Mesodermal cell (in vitro differentiated cells): ENCODE measurements at regions not wholly inside any gene's neighbourhood (a gene's known extent, or its start where the extent isn't known, plus 50 kb on each side); places are given as distances from the start of the nearest gene placed in this dataset.

ENCODE experiments used
- H3K27ac ChIP-seq: 2 replicates; pipeline ENCODE4 v1.7.0; 2013; ENCODE audit warnings: mild to moderate bottlenecking, low read depth, low read length, moderate library complexity; ENCODE audit not compliant: severe bottlenecking
- H3K36me3 ChIP-seq: 2 replicates; pipeline ENCODE4 v1.7.1; 2013; ENCODE audit warnings: mild to moderate bottlenecking, low read length, moderate library complexity; ENCODE audit not compliant: control insufficient read depth, insufficient read depth
- H3K4me1 ChIP-seq: one replicate; pipeline ENCODE4 v1.7.1; 2013; ENCODE audit warnings: mild to moderate bottlenecking, low read length; ENCODE audit not compliant: insufficient read depth, control insufficient read depth, poor library complexity, severe bottlenecking
- H3K4me3 ChIP-seq: 2 replicates; pipeline ENCODE4 v1.7.0; 2013; ENCODE audit warnings: low read length, control low read depth, mild to moderate bottlenecking; ENCODE audit not compliant: insufficient read depth, poor library complexity, severe bottlenecking; ENCODE audit errors: extremely low read depth
- H3K9me3 ChIP-seq: 2 replicates; pipeline ENCODE4 v1.7.1; 2013; ENCODE audit warnings: mild to moderate bottlenecking, low read length, moderate library complexity; ENCODE audit not compliant: control insufficient read depth
- WGBS, 2 experiments: methylation state at CpG; one replicate each; pipeline ENCODE4 v1.1.5; 2013; ENCODE audit warnings: missing lambda C conversion rate in 2 of 2; ENCODE audit not compliant: insufficient coverage in 2 of 2; 5-methylcytosine and 5-hydroxymethylcytosine counted together

- no peaks in the 10 kb centered on the region for H3K9me3 ChIP-seq
- no peak overlapping the region for H3K27ac ChIP-seq
- H3K4me3 ChIP-seq = no peak overlapping the region
- H3K4me1 ChIP-seq = peaks cover 3% of the 10 kb centered on the region
- H3K36me3 ChIP-seq = no peaks in the 10 kb centered on the region
- WGBS, 2 experiments = no CpG with 5 or more reads among the region's 3 CpGs
Observed at GRCh38 chr1:90501281-90501680, 215.8 kb downstream of the BARHL2 start.

GRCh38 chr1:90494748-90495282 is 222.3 kb downstream of the BARHL2 start:
- no peaks in the 10 kb centered on the region for H3K36me3 ChIP-seq
- peaks cover 3% of the 10 kb centered on the region for H3K4me1 ChIP-seq
- H3K4me3 ChIP-seq = no peak overlapping the region
- no peak overlapping the region for H3K27ac ChIP-seq
- H3K9me3 ChIP-seq = no peaks in the 10 kb centered on the region
- 71 to 79% methylated on average over 4 to 5 of the region's 11 CpGs for WGBS, 2 experiments

- no peak overlapping the region for H3K27ac ChIP-seq
Observed at GRCh38 chr1:90488451-90488850, 228.7 kb downstream of the BARHL2 start.

GRCh38 chr1:90486996-90487395 is 230.1 kb downstream of the BARHL2 start:
- Histone ChIP-seq H3K9me3 (no peaks in the 10 kb centered on the region), H3K4me1 (no peaks in the 10 kb centered on the region), H3K4me3 (no peak overlapping the region), H3K36me3 (no peaks in the 10 kb centered on the region), H3K27ac (no peak overlapping the region)
- WGBS, 2 experiments = no CpG with 5 or more reads among the region's 3 CpGs

More at GRCh38 chr1:90488451-90488850, 228.7 kb downstream of the BARHL2 start:
- WGBS, 2 experiments = no CpG with 5 or more reads among the region's 5 CpGs
- Histone ChIP-seq H3K9me3 (no peaks in the 10 kb centered on the region), H3K36me3 (no peaks in the 10 kb centered on the region), H3K4me1 (no peaks in the 10 kb centered on the region), H3K4me3 (no peak overlapping the region)

- Histone ChIP-seq H3K4me3 (no peak overlapping the region), H3K4me1 (no peaks in the 10 kb centered on the region), H3K9me3 (no peaks in the 10 kb centered on the region), H3K36me3 (no peaks in the 10 kb centered on the region), H3K27ac (no peak overlapping the region)
- no CpG with 5 or more reads among the region's 1 CpG for WGBS, 2 experiments
Observed at GRCh38 chr1:90486134-90486824, 230.8 kb downstream of the BARHL2 start.

- Histone ChIP-seq H3K4me1 (no peaks in the 10 kb centered on the region), H3K9me3 (no peaks in the 10 kb centered on the region), H3K27ac (no peak overlapping the region), H3K36me3 (no peaks in the 10 kb centered on the region), H3K4me3 (no peak overlapping the region)
- no CpG with 5 or more reads among the region's 1 CpG for WGBS, 2 experiments
Observed at GRCh38 chr1:90480271-90480835, 236.7 kb downstream of the BARHL2 start.

- WGBS, 2 experiments = 75 to 85% methylated on average over 2 to 3 of the region's 3 CpGs
- no peak overlapping the region for H3K27ac ChIP-seq
- H3K4me1 ChIP-seq = no peaks in the 10 kb centered on the region
- H3K9me3 ChIP-seq = no peaks in the 10 kb centered on the region
- H3K4me3 ChIP-seq = no peak overlapping the region
- H3K36me3 ChIP-seq = no peaks in the 10 kb centered on the region
Observed at GRCh38 chr1:90476994-90477393, 240.1 kb downstream of the BARHL2 start.

- Histone ChIP-seq H3K4me1 (no peaks in the 10 kb centered on the region), H3K27ac (no peak overlapping the region), H3K36me3 (no peaks in the 10 kb centered on the region), H3K9me3 (no peaks in the 10 kb centered on the region), H3K4me3 (no peak overlapping the region)
- no CpG with 5 or more reads among the region's 1 CpG for WGBS, 2 experiments
Observed at GRCh38 chr1:90476411-90476810, 240.7 kb downstream of the BARHL2 start.

GRCh38 chr1:90475631-90476030 is 241.5 kb downstream of the BARHL2 start:
- no peak overlapping the region for H3K27ac ChIP-seq
- no peak overlapping the region for H3K4me3 ChIP-seq
- 100% methylated on average over 1 of the region's 2 CpGs; no CpG with 5 or more reads in 1 of the 2 experiments for WGBS, 2 experiments
- no peaks in the 10 kb centered on the region for H3K4me1 ChIP-seq
- no peaks in the 10 kb centered on the region for H3K9me3 ChIP-seq
- no peaks in the 10 kb centered on the region for H3K36me3 ChIP-seq

- H3K36me3 ChIP-seq = no peaks in the 10 kb centered on the region
- no peak overlapping the region for H3K27ac ChIP-seq
- H3K4me1 ChIP-seq = no peaks in the 10 kb centered on the region
- WGBS, 2 experiments = no CpG with 5 or more reads among the region's 1 CpG
- no peak overlapping the region for H3K4me3 ChIP-seq
- no peaks in the 10 kb centered on the region for H3K9me3 ChIP-seq
Observed at GRCh38 chr1:90474731-90475130, 242.4 kb downstream of the BARHL2 start.

GRCh38 chr1:90474158-90474557 is 242.9 kb downstream of the BARHL2 start:
- H3K4me3 ChIP-seq = no peak overlapping the region
- no peak overlapping the region for H3K27ac ChIP-seq
- no CpG with 5 or more reads among the region's 2 CpGs for WGBS, 2 experiments
- no peaks in the 10 kb centered on the region for H3K36me3 ChIP-seq
- H3K4me1 ChIP-seq = no peaks in the 10 kb centered on the region
- H3K9me3 ChIP-seq = no peaks in the 10 kb centered on the region
